ENCODE measurements at regions not wholly inside any gene's neighbourhood (a gene's known extent, or its start where the extent isn't known, plus 50 kb on each side); places are given as distances from the start of the nearest gene placed in this dataset.

DNA sequence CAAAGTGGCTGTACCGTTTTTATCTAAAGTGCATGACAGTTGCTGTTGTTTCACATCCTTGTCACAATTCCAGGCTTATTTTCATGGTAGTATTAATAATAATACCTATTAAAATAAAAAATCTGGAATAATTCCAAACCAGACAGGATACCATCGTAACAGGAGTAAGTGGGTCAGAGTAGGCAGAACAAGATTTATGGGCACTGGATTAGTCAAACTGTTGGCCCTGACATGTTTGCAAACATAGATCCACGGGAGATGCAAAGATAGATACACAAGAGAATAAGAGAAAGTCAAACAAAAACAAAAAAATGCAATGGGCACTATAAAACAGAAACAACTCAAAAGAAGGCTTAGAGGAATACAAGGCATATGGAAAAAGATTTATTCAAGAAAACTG, 449.5 kb upstream of the HS3ST1 start:
- TF ChIP-seq NFIC (IDR thresholded peaks at IDR 0.05): no peak
- TF ChIP-seq TAF1 (IDR thresholded peaks at IDR 0.05; ENCODE audit: control insufficient read depth, extremely low read depth, insufficient read depth, low read length, severe bottlenecking): no peak

Data from K562 (cell line).